Left ventricle myocardium inferior (tissue), 1 donor: ENCODE measurements at regions not wholly inside any gene's neighbourhood (a gene's known extent, or its start where the extent isn't known, plus 50 kb on each side); places are given as distances from the start of the nearest gene placed in this dataset.

Experiments
- DNase-seq: peaks from one replicate; pipeline ENCODE4 v3.0.0-alpha.2; 2020
- H3K27ac ChIP-seq: fragments of 200-600 bp; replicated peaks from 2 replicates; pipeline ENCODE4 v1.8.0; 2021
- H3K27me3 ChIP-seq: fragments of 200-600 bp; 2 replicates; pipeline ENCODE4 v1.8.0; 2021; ENCODE audit warnings: low read depth
- H3K36me3 ChIP-seq: fragments of 200-600 bp; 2 replicates; pipeline ENCODE4 v1.8.0; 2021
- H3K4me1 ChIP-seq: fragments of 200-600 bp; 2 replicates; pipeline ENCODE4 v1.8.0; 2021
- H3K4me3 ChIP-seq: fragments of 200-600 bp; 2 replicates; pipeline ENCODE4 v1.8.0; 2021; ENCODE audit warnings: mild to moderate bottlenecking, moderate library complexity
- H3K9me3 ChIP-seq: fragments of 200-600 bp; replicated peaks from 2 replicates; pipeline ENCODE4 v1.8.0; 2021
- intact Hi-C: fragments of 100-400 bp; cut with micrococcal nuclease; formaldehyde crosslinking; loops from one replicate; pipeline ENCODE4 v1.11.0; 2022
- TF ChIP-seq, protein P1 (sequence below): fragments of 200-600 bp; IDR thresholded peaks from 2 replicates; pipeline ENCODE4 v1.8.0; 2021; ENCODE audit warnings: antibody characterized with exemption, mild to moderate bottlenecking, borderline replicate concordance
- donor health status: DM: no; HTN: yes; CAD: no; lungs with severe emphysema.

DNA sequence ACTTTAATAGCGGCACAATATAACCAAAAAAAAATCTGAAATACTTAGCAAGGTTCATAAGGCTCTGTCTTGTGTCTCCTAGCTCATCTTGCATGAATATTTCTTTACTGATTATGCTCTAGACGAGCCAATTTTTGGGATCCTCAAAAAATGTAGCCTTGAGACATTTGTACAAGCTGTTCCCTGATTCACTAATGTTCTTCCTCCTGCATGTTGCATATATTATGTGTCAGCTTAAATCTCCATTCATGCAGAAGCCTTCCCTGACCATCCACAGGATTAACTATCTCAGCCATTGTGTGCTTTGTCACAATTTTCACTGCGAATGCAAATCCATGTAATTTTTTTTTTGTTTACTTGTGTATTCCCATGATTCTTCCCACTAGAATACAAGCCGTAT lies 594.0 kb upstream of the VRK2 start:
- H3K9me3 ChIP-seq, result no peaks in the 10 kb centered on the region
- no peaks in the 10 kb centered on the region for H3K36me3 ChIP-seq
- no peak for DNase-seq
- H3K27me3 ChIP-seq, result no peaks in the 10 kb centered on the region
- TF ChIP-seq, protein P1, sequence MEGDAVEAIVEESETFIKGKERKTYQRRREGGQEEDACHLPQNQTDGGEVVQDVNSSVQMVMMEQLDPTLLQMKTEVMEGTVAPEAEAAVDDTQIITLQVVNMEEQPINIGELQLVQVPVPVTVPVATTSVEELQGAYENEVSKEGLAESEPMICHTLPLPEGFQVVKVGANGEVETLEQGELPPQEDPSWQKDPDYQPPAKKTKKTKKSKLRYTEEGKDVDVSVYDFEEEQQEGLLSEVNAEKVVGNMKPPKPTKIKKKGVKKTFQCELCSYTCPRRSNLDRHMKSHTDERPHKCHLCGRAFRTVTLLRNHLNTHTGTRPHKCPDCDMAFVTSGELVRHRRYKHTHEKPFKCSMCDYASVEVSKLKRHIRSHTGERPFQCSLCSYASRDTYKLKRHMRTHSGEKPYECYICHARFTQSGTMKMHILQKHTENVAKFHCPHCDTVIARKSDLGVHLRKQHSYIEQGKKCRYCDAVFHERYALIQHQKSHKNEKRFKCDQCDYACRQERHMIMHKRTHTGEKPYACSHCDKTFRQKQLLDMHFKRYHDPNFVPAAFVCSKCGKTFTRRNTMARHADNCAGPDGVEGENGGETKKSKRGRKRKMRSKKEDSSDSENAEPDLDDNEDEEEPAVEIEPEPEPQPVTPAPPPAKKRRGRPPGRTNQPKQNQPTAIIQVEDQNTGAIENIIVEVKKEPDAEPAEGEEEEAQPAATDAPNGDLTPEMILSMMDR, result no peak
- intact Hi-C loops, result no loop called here
- H3K27ac ChIP-seq, result no peak overlapping the region
- H3K4me3 ChIP-seq, result no peak overlapping the region
- no peaks in the 10 kb centered on the region for H3K4me1 ChIP-seq

GRCh38 chr2:57453945-57454344 lies 592.7 kb upstream of the VRK2 start:
- TF ChIP-seq, protein P1, result no peak
- no peaks in the 10 kb centered on the region for H3K36me3 ChIP-seq
- intact Hi-C loops, result no loop called here

GRCh38 chr2:57460396-57461276 lies 586.0 kb upstream of the VRK2 start:
- H3K27me3 ChIP-seq, result no peaks in the 10 kb centered on the region
- DNase-seq, result no peak
- no peaks in the 10 kb centered on the region for H3K9me3 ChIP-seq
- H3K4me1 ChIP-seq, result no peaks in the 10 kb centered on the region
- intact Hi-C loops, result no loop called here
- H3K4me3 ChIP-seq, result no peak overlapping the region
- no peak overlapping the region for H3K27ac ChIP-seq
- no peaks in the 10 kb centered on the region for H3K36me3 ChIP-seq
- TF ChIP-seq, protein P1, result no peak

More at GRCh38 chr2:57453945-57454344, 592.7 kb upstream of the VRK2 start:
- Histone ChIP-seq H3K4me3 (no peak overlapping the region), H3K4me1 (no peaks in the 10 kb centered on the region), H3K27ac (no peak overlapping the region), H3K27me3 (no peaks in the 10 kb centered on the region), H3K9me3 (no peaks in the 10 kb centered on the region)
- no peak for DNase-seq

GRCh38 chr2:57461624-57462023 lies 585.0 kb upstream of the VRK2 start:
- no peaks in the 10 kb centered on the region for H3K4me1 ChIP-seq
- DNase-seq, result no peak
- no peaks in the 10 kb centered on the region for H3K36me3 ChIP-seq
- H3K27ac ChIP-seq, result no peak overlapping the region
- TF ChIP-seq, protein P1, result no peak
- H3K4me3 ChIP-seq, result no peak overlapping the region
- H3K9me3 ChIP-seq, result no peaks in the 10 kb centered on the region
- H3K27me3 ChIP-seq, result no peaks in the 10 kb centered on the region
- intact Hi-C loops, result no loop called here

- Histone ChIP-seq H3K9me3 (no peaks in the 10 kb centered on the region), H3K4me1 (no peaks in the 10 kb centered on the region), H3K27me3 (no peaks in the 10 kb centered on the region), H3K36me3 (no peaks in the 10 kb centered on the region), H3K27ac (no peak overlapping the region), H3K4me3 (no peak overlapping the region)
- no peak for DNase-seq
- intact Hi-C loops, result no loop called here
- TF ChIP-seq, protein P1, result no peak
Measured at GRCh38 chr2:57465067-57465466, 581.5 kb upstream of the VRK2 start.
